ENCODE measurements at regions not wholly inside any gene's neighbourhood (a gene's known extent, or its start where the extent isn't known, plus 50 kb on each side); places are given as distances from the start of the nearest gene placed in this dataset.

DNA sequence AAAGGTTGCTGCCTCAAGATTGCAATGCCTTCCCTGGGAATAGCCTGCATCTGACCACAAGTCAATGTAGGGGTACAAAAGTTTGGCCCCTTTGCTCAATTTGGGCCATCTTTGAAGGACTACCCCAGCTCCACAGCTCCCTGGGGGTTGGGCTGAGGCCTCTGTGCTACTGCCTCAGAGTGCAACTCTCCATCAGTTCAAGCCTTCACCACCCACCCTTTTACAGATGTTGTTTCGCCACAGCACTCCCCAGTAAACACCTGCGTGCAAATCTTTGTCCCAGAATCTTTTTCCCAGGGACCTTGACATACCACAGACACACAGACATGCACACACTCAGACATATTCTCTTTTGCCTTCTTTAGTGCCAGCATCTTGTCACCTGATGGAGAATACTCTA is 66.0 kb upstream of the ANKRD1 start:
- FAIRE-seq (no peak), DNase-seq (ENCODE audit: low read depth, low spot score) (no peak)
- Histone ChIP-seq H3K36me3 (ENCODE audit: control insufficient read depth in 2 of 2, extremely low read depth in 1 of 2, insufficient read depth in 2 of 2, low read length in 2 of 2) (no peaks in the 10 kb centered on the region), H3K9me3 (ENCODE audit: control insufficient read depth, low read depth, low read length) (no peaks in the 10 kb centered on the region), H3K9me1 (ENCODE audit: control insufficient read depth, extremely low read depth, insufficient read depth, low read length) (no peaks in the 10 kb centered on the region), H2AFZ (ENCODE audit: control insufficient read depth, low read length) (no peak overlapping the region), H3K27ac (ENCODE audit: control insufficient read depth, insufficient read depth, low read length) (no peak overlapping the region), H4K20me1 (ENCODE audit: control insufficient read depth, extremely low read depth, insufficient read depth, low read length) (no peaks in the 10 kb centered on the region), H3K9ac (ENCODE audit: control insufficient read depth, extremely low read depth, insufficient read depth, low read length) (no peak overlapping the region), H3K4me1 (ENCODE audit: control insufficient read depth, extremely low read depth, insufficient read depth, low read length) (no peaks in the 10 kb centered on the region), H3K4me2 (ENCODE audit: control insufficient read depth, extremely low read depth, insufficient read depth, low read depth, low read length) (no peak overlapping the region), H3K27me3 (ENCODE audit: control insufficient read depth, extremely low read depth, insufficient read depth, low read length) (peaks cover 16% of the 10 kb centered on the region), H3K79me2 (ENCODE audit: control insufficient read depth, insufficient read depth, low read length) (no peaks in the 10 kb centered on the region), H3K4me3 (ENCODE audit: control insufficient read depth in 2 of 3, extremely low read depth in 1 of 3, insufficient read depth in 2 of 3, low read depth in 1 of 3, low read length in 3 of 3) (no peak overlapping the region)
- TF ChIP-seq, protein P1, sequence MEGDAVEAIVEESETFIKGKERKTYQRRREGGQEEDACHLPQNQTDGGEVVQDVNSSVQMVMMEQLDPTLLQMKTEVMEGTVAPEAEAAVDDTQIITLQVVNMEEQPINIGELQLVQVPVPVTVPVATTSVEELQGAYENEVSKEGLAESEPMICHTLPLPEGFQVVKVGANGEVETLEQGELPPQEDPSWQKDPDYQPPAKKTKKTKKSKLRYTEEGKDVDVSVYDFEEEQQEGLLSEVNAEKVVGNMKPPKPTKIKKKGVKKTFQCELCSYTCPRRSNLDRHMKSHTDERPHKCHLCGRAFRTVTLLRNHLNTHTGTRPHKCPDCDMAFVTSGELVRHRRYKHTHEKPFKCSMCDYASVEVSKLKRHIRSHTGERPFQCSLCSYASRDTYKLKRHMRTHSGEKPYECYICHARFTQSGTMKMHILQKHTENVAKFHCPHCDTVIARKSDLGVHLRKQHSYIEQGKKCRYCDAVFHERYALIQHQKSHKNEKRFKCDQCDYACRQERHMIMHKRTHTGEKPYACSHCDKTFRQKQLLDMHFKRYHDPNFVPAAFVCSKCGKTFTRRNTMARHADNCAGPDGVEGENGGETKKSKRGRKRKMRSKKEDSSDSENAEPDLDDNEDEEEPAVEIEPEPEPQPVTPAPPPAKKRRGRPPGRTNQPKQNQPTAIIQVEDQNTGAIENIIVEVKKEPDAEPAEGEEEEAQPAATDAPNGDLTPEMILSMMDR (optimal IDR thresholded peaks at IDR 0.05 in 1 of 3, IDR thresholded peaks at IDR 0.05 in 1 of 3, conservative IDR thresholded peaks at IDR 0.05 in 1 of 3; ENCODE audit: extremely low read depth in 1 of 3, insufficient read depth in 2 of 3, low read length in 3 of 3) = no peak
- TF ChIP-seq EZH2 (IDR thresholded peaks at IDR 0.05; ENCODE audit: low read length) = no peak
- dilution Hi-C loops (cut with MboI; ENCODE audit: extremely low pct_ligation_motif_present, low sequenced_read_pairs) = no loop called here

DNA sequence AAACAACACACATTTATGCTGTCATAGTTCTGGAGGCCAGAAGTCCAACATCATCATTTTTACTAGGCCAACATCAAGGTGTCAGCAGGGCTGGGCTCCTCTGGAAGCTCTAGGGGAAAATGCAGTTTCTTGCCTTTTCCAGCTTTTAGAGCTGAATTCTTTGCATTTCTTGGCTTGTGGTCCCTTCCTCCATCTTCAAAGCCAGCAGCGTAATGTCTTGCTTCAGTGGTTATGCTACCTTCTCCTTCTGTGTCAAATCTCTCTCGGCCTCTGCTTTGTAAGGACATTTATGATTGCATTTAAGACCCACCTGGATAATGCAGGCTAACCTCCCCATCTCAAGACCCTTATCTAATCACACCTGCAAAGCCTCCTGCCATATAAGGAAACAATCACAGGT is 66.5 kb upstream of the ANKRD1 start:
- Histone ChIP-seq H3K36me3 (ENCODE audit: control insufficient read depth in 2 of 2, extremely low read depth in 1 of 2, insufficient read depth in 2 of 2, low read length in 2 of 2) (no peaks in the 10 kb centered on the region), H3K4me1 (ENCODE audit: control insufficient read depth, extremely low read depth, insufficient read depth, low read length) (no peaks in the 10 kb centered on the region), H3K9ac (ENCODE audit: control insufficient read depth, extremely low read depth, insufficient read depth, low read length) (no peak overlapping the region), H3K27me3 (ENCODE audit: control insufficient read depth, extremely low read depth, insufficient read depth, low read length) (peaks cover 16% of the 10 kb centered on the region), H2AFZ (ENCODE audit: control insufficient read depth, low read length) (no peak overlapping the region), H3K79me2 (ENCODE audit: control insufficient read depth, insufficient read depth, low read length) (no peaks in the 10 kb centered on the region), H3K9me3 (ENCODE audit: control insufficient read depth, low read depth, low read length) (no peaks in the 10 kb centered on the region), H3K27ac (ENCODE audit: control insufficient read depth, insufficient read depth, low read length) (no peak overlapping the region), H3K4me3 (ENCODE audit: control insufficient read depth in 2 of 3, extremely low read depth in 1 of 3, insufficient read depth in 2 of 3, low read depth in 1 of 3, low read length in 3 of 3) (no peak overlapping the region), H3K9me1 (ENCODE audit: control insufficient read depth, extremely low read depth, insufficient read depth, low read length) (no peaks in the 10 kb centered on the region), H4K20me1 (ENCODE audit: control insufficient read depth, extremely low read depth, insufficient read depth, low read length) (no peaks in the 10 kb centered on the region), H3K4me2 (ENCODE audit: control insufficient read depth, extremely low read depth, insufficient read depth, low read depth, low read length) (no peak overlapping the region)
- dilution Hi-C loops (cut with MboI; ENCODE audit: extremely low pct_ligation_motif_present, low sequenced_read_pairs) = no loop called here
- no peak for TF ChIP-seq EZH2 (IDR thresholded peaks at IDR 0.05; ENCODE audit: low read length)
- TF ChIP-seq, protein P1 (optimal IDR thresholded peaks at IDR 0.05 in 1 of 3, IDR thresholded peaks at IDR 0.05 in 1 of 3, conservative IDR thresholded peaks at IDR 0.05 in 1 of 3; ENCODE audit: extremely low read depth in 1 of 3, insufficient read depth in 2 of 3, low read length in 3 of 3) = no peak
- FAIRE-seq (no peak), DNase-seq (ENCODE audit: low read depth, low spot score) (no peak)

Measured in keratinocyte (primary cell).